ENCODE measurements at regions not wholly inside any gene's neighbourhood (a gene's known extent, or its start where the extent isn't known, plus 50 kb on each side); places are given as distances from the start of the nearest gene placed in this dataset.

GRCh38 chr21:28614791-28615190 lies 377.9 kb downstream of the LTN1 start:
- Histone ChIP-seq H3K4me1 (ENCODE audit: control insufficient read depth in 5 of 5, insufficient read depth in 5 of 5, low read length in 5 of 5) (peaks cover 0 to 4% (median 0%) of the 10 kb centered on the region in 5 donors), H3K27me3 (ENCODE audit: control insufficient read depth in 3 of 3, insufficient read depth in 3 of 3, low read length in 2 of 3) (no peaks in the 10 kb centered on the region), H3K36me3 (ENCODE audit: control insufficient read depth in 4 of 4, insufficient read depth in 4 of 4, low read length in 4 of 4) (no peaks in the 10 kb centered on the region), H3K4me3 (no peak overlapping the region), H3K9ac (ENCODE audit: insufficient read depth in 1 of 2, low read length in 2 of 2) (no peak overlapping the region), H3K27ac (ENCODE audit: low read depth in 1 of 2, low read length in 1 of 2) (no peak overlapping the region), H3K9me3 (ENCODE audit: control insufficient read depth in 4 of 4, insufficient read depth in 3 of 4, low read length in 3 of 4) (peaks cover 0 to 4% (median 0%) of the 10 kb centered on the region in 4 donors)
- no peak for TF ChIP-seq CTCF (IDR thresholded peaks at IDR 0.05; ENCODE audit: control extremely low read depth, extremely low read depth)
- no peak for DNase-seq
- WGBS, 2 donors = 64 to 86% methylated on average over 2 of the region's 2 CpGs
- ATAC-seq (ENCODE audit: insufficient read depth, low FRiP score) = no peak

GRCh38 chr21:28608646-28609045 lies 384.0 kb downstream of the LTN1 start:
- TF ChIP-seq CTCF (IDR thresholded peaks at IDR 0.05; ENCODE audit: control extremely low read depth, extremely low read depth) = no peak
- Histone ChIP-seq H3K27me3 (ENCODE audit: control insufficient read depth in 3 of 3, insufficient read depth in 3 of 3, low read length in 2 of 3) (no peaks in the 10 kb centered on the region), H3K4me1 (ENCODE audit: control insufficient read depth in 5 of 5, insufficient read depth in 5 of 5, low read length in 5 of 5) (peaks cover 0 to 3% (median 0%) of the 10 kb centered on the region in 5 donors), H3K36me3 (ENCODE audit: control insufficient read depth in 4 of 4, insufficient read depth in 4 of 4, low read length in 4 of 4) (no peaks in the 10 kb centered on the region), H3K9me3 (ENCODE audit: control insufficient read depth in 4 of 4, insufficient read depth in 3 of 4, low read length in 3 of 4) (peaks cover 0 to 4% (median 2%) of the 10 kb centered on the region in 4 donors), H3K9ac (ENCODE audit: insufficient read depth in 1 of 2, low read length in 2 of 2) (no peak overlapping the region), H3K4me3 (no peak overlapping the region), H3K27ac (ENCODE audit: low read depth in 1 of 2, low read length in 1 of 2) (no peak overlapping the region)
- 85 to 90% methylated on average over 5 of the region's 5 CpGs for WGBS, 2 donors
- DNase-seq (no peak), ATAC-seq (ENCODE audit: insufficient read depth, low FRiP score) (no peak)

- no peak overlapping the region for H3K4me3 ChIP-seq
- no peak overlapping the region for H3K9ac ChIP-seq (ENCODE audit: insufficient read depth in 1 of 2, low read length in 2 of 2)
- ATAC-seq (ENCODE audit: insufficient read depth, low FRiP score) (no peak), DNase-seq (no peak)
- H3K27ac ChIP-seq (ENCODE audit: low read depth in 1 of 2, low read length in 1 of 2) = no peak overlapping the region
- TF ChIP-seq CTCF (IDR thresholded peaks at IDR 0.05; ENCODE audit: control extremely low read depth, extremely low read depth) = no peak
- peaks cover 0 to 3% (median 0%) of the 10 kb centered on the region in 5 donors for H3K4me1 ChIP-seq (ENCODE audit: control insufficient read depth in 5 of 5, insufficient read depth in 5 of 5, low read length in 5 of 5)
- H3K27me3 ChIP-seq (ENCODE audit: control insufficient read depth in 3 of 3, insufficient read depth in 3 of 3, low read length in 2 of 3) = no peaks in the 10 kb centered on the region
- H3K9me3 ChIP-seq (ENCODE audit: control insufficient read depth in 4 of 4, insufficient read depth in 3 of 4, low read length in 3 of 4) = peaks cover 0 to 4% (median 2%) of the 10 kb centered on the region in 4 donors
- WGBS, 2 donors = 92 to 93% methylated on average over 4 of the region's 4 CpGs
- H3K36me3 ChIP-seq (ENCODE audit: control insufficient read depth in 4 of 4, insufficient read depth in 4 of 4, low read length in 4 of 4) = no peaks in the 10 kb centered on the region
Measured at GRCh38 chr21:28607545-28607944, 385.1 kb downstream of the LTN1 start.

GRCh38 chr21:28604946-28605537 lies 387.6 kb downstream of the LTN1 start:
- Histone ChIP-seq H3K27ac (ENCODE audit: low read depth in 1 of 2, low read length in 1 of 2) (no peak overlapping the region), H3K4me1 (ENCODE audit: control insufficient read depth in 5 of 5, insufficient read depth in 5 of 5, low read length in 5 of 5) (peaks cover 0 to 3% (median 0%) of the 10 kb centered on the region in 5 donors), H3K4me3 (no peak overlapping the region), H3K36me3 (ENCODE audit: control insufficient read depth in 4 of 4, insufficient read depth in 4 of 4, low read length in 4 of 4) (no peaks in the 10 kb centered on the region), H3K9me3 (ENCODE audit: control insufficient read depth in 4 of 4, insufficient read depth in 3 of 4, low read length in 3 of 4) (peaks cover 0 to 10% (median under 1%) of the 10 kb centered on the region in 4 donors), H3K27me3 (ENCODE audit: control insufficient read depth in 3 of 3, insufficient read depth in 3 of 3, low read length in 2 of 3) (no peaks in the 10 kb centered on the region), H3K9ac (ENCODE audit: insufficient read depth in 1 of 2, low read length in 2 of 2) (no peak overlapping the region)
- no peak for TF ChIP-seq CTCF (IDR thresholded peaks at IDR 0.05; ENCODE audit: control extremely low read depth, extremely low read depth)
- ATAC-seq (ENCODE audit: insufficient read depth, low FRiP score) (no peak), DNase-seq (peak in 2 of 3 donors; percentile 24 to 47)
- WGBS, 2 donors = 70 to 79% methylated on average over 3 of the region's 3 CpGs

Data from lung (tissue), 11 donors.